ENCODE measurements at regions not wholly inside any gene's neighbourhood (a gene's known extent, or its start where the extent isn't known, plus 50 kb on each side); places are given as distances from the start of the nearest gene placed in this dataset.

GRCh38 chr4:158079661-158080060 lies 93.2 kb downstream of the GASK1B start:
- Mint-ChIP-seq H3K27me3 (ENCODE audit: low read depth) (no peaks in the 10 kb centered on the region), H3K36me3 (ENCODE audit: low read depth) (no peaks in the 10 kb centered on the region), H3K4me1 (peaks cover 5% of the 10 kb centered on the region), H3K27ac (ENCODE audit: unreplicated experiment) (no peak overlapping the region), H3K4me3 (no peak overlapping the region), H3K9me3 (no peaks in the 10 kb centered on the region)
- no peak for DNase-seq (ENCODE audit: low read depth, low spot score)
- no peak for TF ChIP-seq CTCF (conservative IDR thresholded peaks at IDR 0.05)

DNA sequence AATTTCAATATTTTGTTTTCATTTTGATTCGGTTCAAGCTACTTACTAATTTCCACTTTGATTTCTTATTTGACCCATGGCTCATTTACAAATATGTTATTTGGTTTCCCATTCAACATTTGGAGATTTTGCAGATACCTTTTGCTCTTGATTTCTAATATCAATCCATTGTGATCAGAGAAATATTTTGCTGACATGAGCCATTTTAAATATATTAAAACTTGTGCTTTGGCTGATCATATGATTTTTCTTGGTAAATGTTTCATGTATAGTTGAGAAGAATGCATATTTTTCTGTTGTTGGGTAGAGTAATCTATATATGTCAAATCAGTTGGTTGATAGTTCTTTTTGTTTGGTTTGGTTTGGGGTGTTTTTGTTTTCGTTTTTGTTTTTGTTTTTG lies 95.0 kb downstream of the GASK1B start:
- Mint-ChIP-seq H3K4me1 (peaks cover 5% of the 10 kb centered on the region), H3K4me3 (no peak overlapping the region), H3K36me3 (ENCODE audit: low read depth) (no peaks in the 10 kb centered on the region), H3K9me3 (no peaks in the 10 kb centered on the region), H3K27me3 (ENCODE audit: low read depth) (no peaks in the 10 kb centered on the region), H3K27ac (ENCODE audit: unreplicated experiment) (no peak overlapping the region)
- no peak for TF ChIP-seq CTCF (conservative IDR thresholded peaks at IDR 0.05)
- no peak for DNase-seq (ENCODE audit: low read depth, low spot score)

- TF ChIP-seq CTCF (conservative IDR thresholded peaks at IDR 0.05), result no peak
Measured at GRCh38 chr4:158074851-158075250, 98.0 kb downstream of the GASK1B start.

GRCh38 chr4:158071931-158072330 lies 100.9 kb downstream of the GASK1B start:
- Mint-ChIP-seq H3K4me3 (no peak overlapping the region), H3K9me3 (no peaks in the 10 kb centered on the region), H3K27me3 (ENCODE audit: low read depth) (no peaks in the 10 kb centered on the region), H3K27ac (ENCODE audit: unreplicated experiment) (no peak overlapping the region), H3K36me3 (ENCODE audit: low read depth) (no peaks in the 10 kb centered on the region), H3K4me1 (peaks cover 3% of the 10 kb centered on the region)
- no peak for DNase-seq (ENCODE audit: low read depth, low spot score)
- no peak for TF ChIP-seq CTCF (conservative IDR thresholded peaks at IDR 0.05)

More at GRCh38 chr4:158074851-158075250, 98.0 kb downstream of the GASK1B start:
- Mint-ChIP-seq H3K27me3 (ENCODE audit: low read depth) (no peaks in the 10 kb centered on the region), H3K9me3 (no peaks in the 10 kb centered on the region), H3K36me3 (ENCODE audit: low read depth) (no peaks in the 10 kb centered on the region), H3K4me3 (no peak overlapping the region), H3K4me1 (peaks cover 3% of the 10 kb centered on the region), H3K27ac (ENCODE audit: unreplicated experiment) (no peak overlapping the region)
- no peak for DNase-seq (ENCODE audit: low read depth, low spot score)

GRCh38 chr4:158068068-158068467 lies 104.8 kb downstream of the GASK1B start:
- no peak for DNase-seq (ENCODE audit: low read depth, low spot score)
- no peak for TF ChIP-seq CTCF (conservative IDR thresholded peaks at IDR 0.05)
- Mint-ChIP-seq H3K4me1 (peaks cover 3% of the 10 kb centered on the region), H3K27ac (ENCODE audit: unreplicated experiment) (no peak overlapping the region), H3K27me3 (ENCODE audit: low read depth) (no peaks in the 10 kb centered on the region), H3K36me3 (ENCODE audit: low read depth) (no peaks in the 10 kb centered on the region), H3K4me3 (no peak overlapping the region), H3K9me3 (no peaks in the 10 kb centered on the region)

DNA sequence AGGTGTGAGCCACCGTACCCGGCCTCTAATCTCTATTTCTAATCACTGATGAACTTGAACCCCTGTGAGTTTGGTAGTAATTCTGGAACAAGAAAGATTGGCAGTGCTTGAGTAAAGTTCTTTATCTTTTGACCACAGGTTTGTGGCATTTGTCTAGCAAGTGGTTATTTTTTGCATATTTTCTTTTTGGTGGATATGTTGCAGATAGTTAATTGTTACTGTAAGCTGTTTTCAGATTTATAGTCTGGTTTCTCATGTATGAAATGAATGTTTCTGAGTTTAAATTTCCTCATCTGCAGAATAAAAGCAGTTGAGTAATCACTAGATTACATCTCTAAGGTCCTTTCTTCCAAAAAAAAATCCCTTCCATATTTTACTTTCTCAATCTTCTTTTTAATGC lies 105.2 kb downstream of the GASK1B start:
- H3K9me3 Mint-ChIP-seq, result no peaks in the 10 kb centered on the region
- no peaks in the 10 kb centered on the region for H3K36me3 Mint-ChIP-seq (ENCODE audit: low read depth)
- no peak overlapping the region for H3K27ac Mint-ChIP-seq (ENCODE audit: unreplicated experiment)
- no peaks in the 10 kb centered on the region for H3K27me3 Mint-ChIP-seq (ENCODE audit: low read depth)
- H3K4me3 Mint-ChIP-seq, result no peak overlapping the region
- DNase-seq (ENCODE audit: low read depth, low spot score), result no peak
- no peak for TF ChIP-seq CTCF (conservative IDR thresholded peaks at IDR 0.05)
- H3K4me1 Mint-ChIP-seq, result peaks cover 3% of the 10 kb centered on the region
